ENCODE measurements at regions not wholly inside any gene's neighbourhood (a gene's known extent, or its start where the extent isn't known, plus 50 kb on each side); places are given as distances from the start of the nearest gene placed in this dataset.
A peak's percentile ranks its signal among the peaks of the same experiment; 100 is the strongest.

GRCh38 chr9:80946496-80947170 is 742.7 kb downstream of the TLE1 start:
- DNase-seq (ENCODE audit: low read depth): no peak

GRCh38 chr9:80945436-80945835 is 743.9 kb downstream of the TLE1 start:
- no peak for DNase-seq (ENCODE audit: low read depth)

- no peak for DNase-seq (ENCODE audit: low read depth)
These were observed 751.7 kb downstream of the TLE1 start for GRCh38 chr9:80937645-80938044.

GRCh38 chr9:80934095-80934494 is 755.3 kb downstream of the TLE1 start:
- DNase-seq (ENCODE audit: low read depth): no peak

- no peak for DNase-seq (ENCODE audit: low read depth)
These were observed 756.2 kb downstream of the TLE1 start for GRCh38 chr9:80932947-80933780.

- DNase-seq (ENCODE audit: low read depth): no peak
These were observed 757.2 kb downstream of the TLE1 start for GRCh38 chr9:80932181-80932580.

- DNase-seq (ENCODE audit: low read depth): no peak
These were observed 758.2 kb downstream of the TLE1 start for GRCh38 chr9:80931163-80931562.

- no peak for DNase-seq (ENCODE audit: low read depth)
These were observed 760.6 kb downstream of the TLE1 start for GRCh38 chr9:80928697-80929096.

GRCh38 chr9:80926611-80927010 is 762.7 kb downstream of the TLE1 start:
- no peak for DNase-seq (ENCODE audit: low read depth)

GRCh38 chr9:80922544-80922943 is 766.8 kb downstream of the TLE1 start:
- DNase-seq (ENCODE audit: low read depth): no peak

GRCh38 chr9:80906728-80907127 is 782.6 kb downstream of the TLE1 start:
- DNase-seq (ENCODE audit: low read depth): no peak

- peak; percentile 9 for DNase-seq (ENCODE audit: low read depth)
These were observed 790.1 kb downstream of the TLE1 start for GRCh38 chr9:80899208-80899607.

GRCh38 chr9:80893190-80893589 is 796.2 kb downstream of the TLE1 start:
- no peak for DNase-seq (ENCODE audit: low read depth)

GRCh38 chr9:80892703-80893102 is 796.6 kb downstream of the TLE1 start:
- DNase-seq (ENCODE audit: low read depth): no peak

- peak; percentile 10 for DNase-seq (ENCODE audit: low read depth)
These were observed 799.2 kb downstream of the TLE1 start for GRCh38 chr9:80890124-80890523.

GRCh38 chr9:80885894-80886293 is 803.5 kb downstream of the TLE1 start:
- peak; percentile 18 for DNase-seq (ENCODE audit: low read depth)

- DNase-seq (ENCODE audit: low read depth): peak; percentile 10
These were observed 805.3 kb downstream of the TLE1 start for GRCh38 chr9:80883826-80884579.

GRCh38 chr9:80883426-80883825 is 805.9 kb downstream of the TLE1 start:
- no peak for DNase-seq (ENCODE audit: low read depth)

GRCh38 chr9:80881940-80882339 is 807.4 kb downstream of the TLE1 start:
- no peak for DNase-seq (ENCODE audit: low read depth)

GRCh38 chr9:80881320-80881719 is 808.0 kb downstream of the TLE1 start:
- DNase-seq (ENCODE audit: low read depth): no peak

- DNase-seq (ENCODE audit: low read depth): no peak
These were observed 810.8 kb downstream of the TLE1 start for GRCh38 chr9:80878556-80878955.

GRCh38 chr9:80875947-80876346 is 813.4 kb downstream of the TLE1 start:
- DNase-seq (ENCODE audit: low read depth): no peak

All from myocyte (in vitro differentiated cells).